ENCODE measurements at regions not wholly inside any gene's neighbourhood (a gene's known extent, or its start where the extent isn't known, plus 50 kb on each side); places are given as distances from the start of the nearest gene placed in this dataset.

GRCh38 chr18:41207706-41208105 is 747.3 kb upstream of the PIK3C3 start:
- no peak for DNase-seq
- H3K27ac Mint-ChIP-seq, result no peak overlapping the region
- no peaks in the 10 kb centered on the region for H3K9me3 ChIP-seq (ENCODE audit: low read length)
- H3K27ac ChIP-seq (ENCODE audit: low read depth, low read length), result no peak overlapping the region
- no peak overlapping the region for H3K4me3 Mint-ChIP-seq
- H3K4me3 ChIP-seq (ENCODE audit: low read length), result no peak overlapping the region
- no peaks in the 10 kb centered on the region for H3K4me1 ChIP-seq (ENCODE audit: insufficient read depth, low read length)
- no peaks in the 10 kb centered on the region for H3K4me1 Mint-ChIP-seq
- peaks cover 0 to 2% (median 0%) of the 10 kb centered on the region in 3 donors for H3K36me3 Mint-ChIP-seq
- H3K36me3 ChIP-seq (ENCODE audit: insufficient read depth, low read length), result no peaks in the 10 kb centered on the region
- no peaks in the 10 kb centered on the region for H3K27me3 ChIP-seq (ENCODE audit: insufficient read depth, low read length, poor library complexity, severe bottlenecking)
- ChIA-PET CTCF (no interaction called here), POLR2A (no interaction called here)
- peaks cover 3 to 39% (median 10%) of the 10 kb centered on the region in 5 donors for H3K9me3 Mint-ChIP-seq
- H3K27me3 Mint-ChIP-seq, result no peaks in the 10 kb centered on the region

- H3K27ac ChIP-seq (ENCODE audit: low read depth, low read length), result no peak overlapping the region
- Mint-ChIP-seq H3K9me3 (peaks cover 5 to 38% (median 8%) of the 10 kb centered on the region in 5 donors), H3K4me3 (no peak overlapping the region), H3K4me1 (no peaks in the 10 kb centered on the region), H3K36me3 (peaks cover 0 to 2% (median 0%) of the 10 kb centered on the region in 3 donors), H3K27me3 (no peaks in the 10 kb centered on the region), H3K27ac (no peak overlapping the region)
- no peaks in the 10 kb centered on the region for H3K27me3 ChIP-seq (ENCODE audit: insufficient read depth, low read length, poor library complexity, severe bottlenecking)
- ChIA-PET POLR2A (no interaction called here), CTCF (no interaction called here)
- no peak overlapping the region for H3K4me3 ChIP-seq (ENCODE audit: low read length)
- DNase-seq, result no peak
- no peaks in the 10 kb centered on the region for H3K4me1 ChIP-seq (ENCODE audit: insufficient read depth, low read length)
- no peaks in the 10 kb centered on the region for H3K36me3 ChIP-seq (ENCODE audit: insufficient read depth, low read length)
- no peaks in the 10 kb centered on the region for H3K9me3 ChIP-seq (ENCODE audit: low read length)
These were observed 748.6 kb upstream of the PIK3C3 start for GRCh38 chr18:41206341-41206830.

- Mint-ChIP-seq H3K9me3 (peaks cover 5 to 30% (median 11%) of the 10 kb centered on the region in 5 donors), H3K27me3 (no peaks in the 10 kb centered on the region), H3K4me3 (no peak overlapping the region), H3K36me3 (no peaks in the 10 kb centered on the region), H3K4me1 (no peaks in the 10 kb centered on the region), H3K27ac (no peak overlapping the region)
- POLR2A ChIA-PET, result no interaction called here
- Histone ChIP-seq H3K9me3 (ENCODE audit: low read length) (no peaks in the 10 kb centered on the region), H3K36me3 (ENCODE audit: insufficient read depth, low read length) (no peaks in the 10 kb centered on the region), H3K4me1 (ENCODE audit: insufficient read depth, low read length) (no peaks in the 10 kb centered on the region), H3K27ac (ENCODE audit: low read depth, low read length) (no peak overlapping the region), H3K27me3 (ENCODE audit: insufficient read depth, low read length, poor library complexity, severe bottlenecking) (no peaks in the 10 kb centered on the region), H3K4me3 (ENCODE audit: low read length) (no peak overlapping the region)
- CTCF ChIA-PET, result no interaction called here
- DNase-seq, result no peak
These were observed 755.8 kb upstream of the PIK3C3 start for GRCh38 chr18:41199212-41199611.

GRCh38 chr18:41197967-41198366 is 757.1 kb upstream of the PIK3C3 start:
- CTCF ChIA-PET, result no interaction called here
- no peak overlapping the region for H3K27ac ChIP-seq (ENCODE audit: low read depth, low read length)
- no peaks in the 10 kb centered on the region for H3K27me3 ChIP-seq (ENCODE audit: insufficient read depth, low read length, poor library complexity, severe bottlenecking)
- H3K9me3 Mint-ChIP-seq, result peaks cover 6 to 40% (median 11%) of the 10 kb centered on the region in 5 donors
- no peaks in the 10 kb centered on the region for H3K36me3 ChIP-seq (ENCODE audit: insufficient read depth, low read length)
- no peaks in the 10 kb centered on the region for H3K9me3 ChIP-seq (ENCODE audit: low read length)
- H3K4me3 Mint-ChIP-seq, result no peak overlapping the region
- H3K4me3 ChIP-seq (ENCODE audit: low read length), result no peak overlapping the region
- H3K36me3 Mint-ChIP-seq, result no peaks in the 10 kb centered on the region
- no peaks in the 10 kb centered on the region for H3K27me3 Mint-ChIP-seq
- no peaks in the 10 kb centered on the region for H3K4me1 ChIP-seq (ENCODE audit: insufficient read depth, low read length)
- no peaks in the 10 kb centered on the region for H3K4me1 Mint-ChIP-seq
- POLR2A ChIA-PET, result no interaction called here
- no peak for DNase-seq
- no peak overlapping the region for H3K27ac Mint-ChIP-seq

- H3K36me3 Mint-ChIP-seq, result no peaks in the 10 kb centered on the region
- Histone ChIP-seq H3K9me3 (ENCODE audit: low read length) (no peaks in the 10 kb centered on the region), H3K4me3 (ENCODE audit: low read length) (no peak overlapping the region), H3K27me3 (ENCODE audit: insufficient read depth, low read length, poor library complexity, severe bottlenecking) (no peaks in the 10 kb centered on the region), H3K27ac (ENCODE audit: low read depth, low read length) (no peak overlapping the region), H3K36me3 (ENCODE audit: insufficient read depth, low read length) (no peaks in the 10 kb centered on the region), H3K4me1 (ENCODE audit: insufficient read depth, low read length) (no peaks in the 10 kb centered on the region)
- no peaks in the 10 kb centered on the region for H3K27me3 Mint-ChIP-seq
- H3K4me3 Mint-ChIP-seq, result no peak overlapping the region
- CTCF ChIA-PET, result no interaction called here
- DNase-seq, result no peak
- peaks cover 0 to 20% (median 6%) of the 10 kb centered on the region in 5 donors for H3K9me3 Mint-ChIP-seq
- POLR2A ChIA-PET, result no interaction called here
- H3K27ac Mint-ChIP-seq, result no peak overlapping the region
- H3K4me1 Mint-ChIP-seq, result no peaks in the 10 kb centered on the region
These were observed 784.7 kb upstream of the PIK3C3 start for GRCh38 chr18:41170346-41170745.

GRCh38 chr18:41165625-41166024 is 789.4 kb upstream of the PIK3C3 start:
- Histone ChIP-seq H3K4me3 (ENCODE audit: low read length) (no peak overlapping the region), H3K36me3 (ENCODE audit: insufficient read depth, low read length) (no peaks in the 10 kb centered on the region), H3K27me3 (ENCODE audit: insufficient read depth, low read length, poor library complexity, severe bottlenecking) (no peaks in the 10 kb centered on the region), H3K4me1 (ENCODE audit: insufficient read depth, low read length) (no peaks in the 10 kb centered on the region), H3K9me3 (ENCODE audit: low read length) (no peaks in the 10 kb centered on the region), H3K27ac (ENCODE audit: low read depth, low read length) (no peak overlapping the region)
- no peak overlapping the region for H3K4me3 Mint-ChIP-seq
- ChIA-PET POLR2A (no interaction called here), CTCF (no interaction called here)
- H3K9me3 Mint-ChIP-seq, result peaks cover 0 to 15% (median 13%) of the 10 kb centered on the region in 5 donors
- no peaks in the 10 kb centered on the region for H3K36me3 Mint-ChIP-seq
- H3K4me1 Mint-ChIP-seq, result no peaks in the 10 kb centered on the region
- DNase-seq, result no peak
- no peak overlapping the region for H3K27ac Mint-ChIP-seq
- H3K27me3 Mint-ChIP-seq, result no peaks in the 10 kb centered on the region

- DNase-seq, result no peak
- Mint-ChIP-seq H3K36me3 (no peaks in the 10 kb centered on the region), H3K4me3 (no peak overlapping the region), H3K27me3 (no peaks in the 10 kb centered on the region), H3K4me1 (no peaks in the 10 kb centered on the region), H3K9me3 (peaks cover 0 to 13% (median 7%) of the 10 kb centered on the region in 5 donors), H3K27ac (no peak overlapping the region)
- Histone ChIP-seq H3K9me3 (ENCODE audit: low read length) (no peaks in the 10 kb centered on the region), H3K36me3 (ENCODE audit: insufficient read depth, low read length) (no peaks in the 10 kb centered on the region), H3K27me3 (ENCODE audit: insufficient read depth, low read length, poor library complexity, severe bottlenecking) (no peaks in the 10 kb centered on the region), H3K27ac (ENCODE audit: low read depth, low read length) (no peak overlapping the region), H3K4me1 (ENCODE audit: insufficient read depth, low read length) (no peaks in the 10 kb centered on the region), H3K4me3 (ENCODE audit: low read length) (no peak overlapping the region)
- CTCF ChIA-PET, result no interaction called here
- POLR2A ChIA-PET, result no interaction called here
These were observed 792.3 kb upstream of the PIK3C3 start for GRCh38 chr18:41162781-41163180.

GRCh38 chr18:41162191-41162590 is 792.8 kb upstream of the PIK3C3 start:
- CTCF ChIA-PET, result no interaction called here
- Mint-ChIP-seq H3K36me3 (no peaks in the 10 kb centered on the region), H3K27ac (no peak overlapping the region), H3K4me3 (no peak overlapping the region), H3K27me3 (no peaks in the 10 kb centered on the region), H3K9me3 (peaks cover 0 to 13% (median 10%) of the 10 kb centered on the region in 5 donors), H3K4me1 (no peaks in the 10 kb centered on the region)
- no peaks in the 10 kb centered on the region for H3K27me3 ChIP-seq (ENCODE audit: insufficient read depth, low read length, poor library complexity, severe bottlenecking)
- H3K4me3 ChIP-seq (ENCODE audit: low read length), result no peak overlapping the region
- no peaks in the 10 kb centered on the region for H3K9me3 ChIP-seq (ENCODE audit: low read length)
- no peaks in the 10 kb centered on the region for H3K4me1 ChIP-seq (ENCODE audit: insufficient read depth, low read length)
- H3K27ac ChIP-seq (ENCODE audit: low read depth, low read length), result no peak overlapping the region
- POLR2A ChIA-PET, result no interaction called here
- H3K36me3 ChIP-seq (ENCODE audit: insufficient read depth, low read length), result no peaks in the 10 kb centered on the region
- no peak for DNase-seq

Measured in CD8-positive, alpha-beta memory T cell (primary cell).